ENCODE measurements at regions not wholly inside any gene's neighbourhood (a gene's known extent, or its start where the extent isn't known, plus 50 kb on each side); places are given as distances from the start of the nearest gene placed in this dataset.
A peak's percentile ranks its signal among the peaks of the same experiment; 100 is the strongest.

DNA sequence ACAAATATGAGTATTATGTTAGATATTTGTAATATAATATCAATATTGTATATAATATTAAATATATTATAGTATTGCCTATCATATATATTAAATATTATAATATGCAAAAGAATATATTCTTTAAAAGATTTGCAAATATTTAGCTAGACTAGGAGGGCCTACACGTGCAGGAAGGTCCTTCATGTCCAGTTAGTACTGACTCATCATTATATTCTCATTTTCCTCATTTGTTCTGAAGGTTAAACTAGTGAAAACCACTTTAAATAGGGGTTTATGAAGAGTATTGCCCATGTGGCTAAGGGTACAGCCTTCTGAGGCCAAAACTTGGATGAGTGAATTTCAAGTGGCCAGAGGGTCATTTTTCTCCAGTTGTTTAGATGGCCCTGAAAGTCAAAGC is 293.0 kb upstream of the VRK2 start:
- DNase-seq = no peak
- WGBS (ENCODE audit: low lambda C conversion rate) = 30% methylated on average over 1 of the region's 1 CpG
- POLR2A ChIA-PET = no interaction called here
- Histone ChIP-seq H3K4me2 (no peak overlapping the region), H3K27me3 (ENCODE audit: insufficient read depth) (no peaks in the 10 kb centered on the region), H3K4me1 (ENCODE audit: control insufficient read depth in 1 of 2, insufficient read depth in 2 of 2, low read depth in 1 of 2, low read length in 1 of 2) (no peaks in the 10 kb centered on the region), H3K4me3 (ENCODE audit: low read depth in 2 of 2, low read length in 1 of 2) (no peak overlapping the region), H3K9ac (no peak overlapping the region), H3K9me2 (no peaks in the 10 kb centered on the region), H3K9me3 (no peaks in the 10 kb centered on the region), H2AFZ (ENCODE audit: low read depth) (no peak overlapping the region), H3K36me3 (replicated peaks in 1 of 2; ENCODE audit: control insufficient read depth in 1 of 2, insufficient read depth in 2 of 2, low read length in 1 of 2) (no peaks in the 10 kb centered on the region), H3K27ac (ENCODE audit: low read depth in 2 of 2, low read length in 1 of 2) (no peak overlapping the region), H3K79me2 (ENCODE audit: insufficient read depth) (no peaks in the 10 kb centered on the region), H4K20me1 (ENCODE audit: insufficient read depth) (no peaks in the 10 kb centered on the region), H3F3A (replicated peaks; ENCODE audit: insufficient read depth) (no peaks in the 10 kb centered on the region)
- TF ChIP-seq RFX5 (IDR thresholded peaks at IDR 0.05; ENCODE audit: low read length) = no peak
- TF ChIP-seq MEF2A (IDR thresholded peaks at IDR 0.05; ENCODE audit: borderline replicate concordance, low read depth) = no peak
- CTCF ChIA-PET = no interaction called here

DNA sequence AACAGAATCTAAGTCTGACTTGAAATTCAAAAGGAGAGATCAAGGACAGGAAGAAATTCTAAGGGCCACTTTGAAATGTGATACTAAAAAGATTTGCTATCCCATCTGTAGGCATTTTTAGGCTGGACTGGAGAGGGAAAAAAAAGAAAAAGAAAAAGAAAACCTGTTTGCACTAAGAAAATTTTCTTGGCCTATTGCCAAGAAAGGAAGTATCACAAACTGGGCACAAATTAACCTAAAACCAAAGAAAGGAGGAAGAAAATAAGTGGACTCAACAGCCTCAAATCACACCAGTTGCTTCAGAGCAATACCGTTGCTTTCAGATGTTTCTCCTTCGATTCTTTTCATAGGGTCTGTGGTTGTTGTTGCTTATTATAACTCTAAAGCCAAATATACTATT is 287.9 kb upstream of the VRK2 start:
- H3K4me3 ChIP-seq (ENCODE audit: low read depth in 2 of 2, low read length in 1 of 2) = no peak overlapping the region
- no peak overlapping the region for H3K27ac ChIP-seq (ENCODE audit: low read depth in 2 of 2, low read length in 1 of 2)
- H3K79me2 ChIP-seq (ENCODE audit: insufficient read depth) = no peaks in the 10 kb centered on the region
- no peaks in the 10 kb centered on the region for H3K9me2 ChIP-seq
- no peaks in the 10 kb centered on the region for H4K20me1 ChIP-seq (ENCODE audit: insufficient read depth)
- no peaks in the 10 kb centered on the region for H3K36me3 ChIP-seq (replicated peaks in 1 of 2; ENCODE audit: control insufficient read depth in 1 of 2, insufficient read depth in 2 of 2, low read length in 1 of 2)
- no peaks in the 10 kb centered on the region for H3F3A ChIP-seq (replicated peaks; ENCODE audit: insufficient read depth)
- no peak overlapping the region for H2AFZ ChIP-seq (ENCODE audit: low read depth)
- H3K9ac ChIP-seq = no peak overlapping the region
- no peak for DNase-seq
- H3K9me3 ChIP-seq = no peaks in the 10 kb centered on the region
- POLR2A ChIA-PET = no interaction called here
- TF ChIP-seq ELF1 (IDR thresholded peaks at IDR 0.05) (no peak), NFIC (IDR thresholded peaks at IDR 0.05; ENCODE audit: borderline replicate concordance) (peak; percentile 23; the same call in 1 of the 2 replicates), EZH2phosphoT487 (IDR thresholded peaks at IDR 0.05; ENCODE audit: borderline replicate concordance, low read depth) (no peak)
- H3K4me2 ChIP-seq = no peak overlapping the region
- CTCF ChIA-PET = interaction anchor here (0.8 to 2.2 kb wide), 15 partner anchors 9 to 709 kb away, joined by 3 to 12 read pairs (median 4); no protein-coding TSS in a partner anchor
- H3K27me3 ChIP-seq (ENCODE audit: insufficient read depth) = no peaks in the 10 kb centered on the region
- WGBS (ENCODE audit: low lambda C conversion rate) = 56% methylated on average over 2 of the region's 2 CpGs
- H3K4me1 ChIP-seq (ENCODE audit: control insufficient read depth in 1 of 2, insufficient read depth in 2 of 2, low read depth in 1 of 2, low read length in 1 of 2) = peaks cover 0 to 2% of the 10 kb centered on the region in 2 experiments; a peak in 1 of 4 replicates

DNA sequence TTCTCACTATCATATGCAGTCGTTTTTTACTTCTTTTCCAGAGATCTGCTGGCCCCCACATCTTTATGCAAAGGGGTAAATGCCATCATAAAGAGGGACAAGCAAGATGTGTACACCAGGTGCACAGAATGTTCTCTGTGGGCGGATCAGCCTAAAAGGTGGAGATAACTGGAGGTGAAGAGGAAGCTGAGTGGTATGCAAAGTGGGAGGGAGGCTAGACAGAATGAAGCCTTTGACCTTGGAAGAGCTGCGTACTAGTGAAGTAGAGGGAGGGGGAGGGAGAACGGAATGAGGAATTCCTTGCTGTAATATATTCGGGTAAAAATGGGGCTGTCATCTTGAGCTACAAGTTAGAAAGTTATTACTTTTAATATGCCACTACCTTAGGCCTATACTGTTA is 287.5 kb upstream of the VRK2 start:
- TF ChIP-seq NRF1 (IDR thresholded peaks at IDR 0.05; ENCODE audit: low read depth, low read length) (no peak), SMC3 (IDR thresholded peaks at IDR 0.05; ENCODE audit: low read depth, low read length) (no peak), EP300 (IDR thresholded peaks at IDR 0.05; ENCODE audit: borderline replicate concordance in 1 of 2, low read depth in 1 of 2, low read length in 1 of 2) (no peak), EZH2phosphoT487 (IDR thresholded peaks at IDR 0.05; ENCODE audit: borderline replicate concordance, low read depth) (no peak), POLR2AphosphoS5 (IDR thresholded peaks at IDR 0.05; ENCODE audit: low read depth, low read length) (no peak), MEF2A (IDR thresholded peaks at IDR 0.05; ENCODE audit: borderline replicate concordance, low read depth) (no peak), FOXM1 (IDR thresholded peaks at IDR 0.05; ENCODE audit: low read depth) (no peak)
- TF ChIP-seq, protein P1, sequence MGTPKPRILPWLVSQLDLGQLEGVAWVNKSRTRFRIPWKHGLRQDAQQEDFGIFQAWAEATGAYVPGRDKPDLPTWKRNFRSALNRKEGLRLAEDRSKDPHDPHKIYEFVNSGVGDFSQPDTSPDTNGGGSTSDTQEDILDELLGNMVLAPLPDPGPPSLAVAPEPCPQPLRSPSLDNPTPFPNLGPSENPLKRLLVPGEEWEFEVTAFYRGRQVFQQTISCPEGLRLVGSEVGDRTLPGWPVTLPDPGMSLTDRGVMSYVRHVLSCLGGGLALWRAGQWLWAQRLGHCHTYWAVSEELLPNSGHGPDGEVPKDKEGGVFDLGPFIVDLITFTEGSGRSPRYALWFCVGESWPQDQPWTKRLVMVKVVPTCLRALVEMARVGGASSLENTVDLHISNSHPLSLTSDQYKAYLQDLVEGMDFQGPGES (IDR thresholded peaks at IDR 0.05; ENCODE audit: low read depth, low read length) = no peak
- TF ChIP-seq, protein P2, sequence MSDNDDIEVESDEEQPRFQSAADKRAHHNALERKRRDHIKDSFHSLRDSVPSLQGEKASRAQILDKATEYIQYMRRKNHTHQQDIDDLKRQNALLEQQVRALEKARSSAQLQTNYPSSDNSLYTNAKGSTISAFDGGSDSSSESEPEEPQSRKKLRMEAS (IDR thresholded peaks at IDR 0.05; ENCODE audit: low read depth) = no peak
- TF ChIP-seq, protein P3, sequence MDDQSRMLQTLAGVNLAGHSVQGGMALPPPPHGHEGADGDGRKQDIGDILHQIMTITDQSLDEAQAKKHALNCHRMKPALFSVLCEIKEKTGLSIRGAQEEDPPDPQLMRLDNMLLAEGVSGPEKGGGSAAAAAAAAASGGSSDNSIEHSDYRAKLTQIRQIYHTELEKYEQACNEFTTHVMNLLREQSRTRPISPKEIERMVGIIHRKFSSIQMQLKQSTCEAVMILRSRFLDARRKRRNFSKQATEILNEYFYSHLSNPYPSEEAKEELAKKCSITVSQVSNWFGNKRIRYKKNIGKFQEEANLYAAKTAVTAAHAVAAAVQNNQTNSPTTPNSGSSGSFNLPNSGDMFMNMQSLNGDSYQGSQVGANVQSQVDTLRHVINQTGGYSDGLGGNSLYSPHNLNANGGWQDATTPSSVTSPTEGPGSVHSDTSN (IDR thresholded peaks at IDR 0.05) = no peak
- TF ChIP-seq, protein P4, sequence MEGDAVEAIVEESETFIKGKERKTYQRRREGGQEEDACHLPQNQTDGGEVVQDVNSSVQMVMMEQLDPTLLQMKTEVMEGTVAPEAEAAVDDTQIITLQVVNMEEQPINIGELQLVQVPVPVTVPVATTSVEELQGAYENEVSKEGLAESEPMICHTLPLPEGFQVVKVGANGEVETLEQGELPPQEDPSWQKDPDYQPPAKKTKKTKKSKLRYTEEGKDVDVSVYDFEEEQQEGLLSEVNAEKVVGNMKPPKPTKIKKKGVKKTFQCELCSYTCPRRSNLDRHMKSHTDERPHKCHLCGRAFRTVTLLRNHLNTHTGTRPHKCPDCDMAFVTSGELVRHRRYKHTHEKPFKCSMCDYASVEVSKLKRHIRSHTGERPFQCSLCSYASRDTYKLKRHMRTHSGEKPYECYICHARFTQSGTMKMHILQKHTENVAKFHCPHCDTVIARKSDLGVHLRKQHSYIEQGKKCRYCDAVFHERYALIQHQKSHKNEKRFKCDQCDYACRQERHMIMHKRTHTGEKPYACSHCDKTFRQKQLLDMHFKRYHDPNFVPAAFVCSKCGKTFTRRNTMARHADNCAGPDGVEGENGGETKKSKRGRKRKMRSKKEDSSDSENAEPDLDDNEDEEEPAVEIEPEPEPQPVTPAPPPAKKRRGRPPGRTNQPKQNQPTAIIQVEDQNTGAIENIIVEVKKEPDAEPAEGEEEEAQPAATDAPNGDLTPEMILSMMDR (IDR thresholded peaks at IDR 0.05) = no peak
- Histone ChIP-seq H3K9ac (no peak overlapping the region), H3K9me3 (no peaks in the 10 kb centered on the region), H3K4me2 (no peak overlapping the region), H3K4me1 (ENCODE audit: control insufficient read depth in 1 of 2, insufficient read depth in 2 of 2, low read depth in 1 of 2, low read length in 1 of 2) (peaks cover 0 to 2% of the 10 kb centered on the region in 2 experiments; a peak in 1 of 4 replicates), H3K27me3 (ENCODE audit: insufficient read depth) (no peaks in the 10 kb centered on the region), H3K36me3 (replicated peaks in 1 of 2; ENCODE audit: control insufficient read depth in 1 of 2, insufficient read depth in 2 of 2, low read length in 1 of 2) (no peaks in the 10 kb centered on the region), H4K20me1 (ENCODE audit: insufficient read depth) (no peaks in the 10 kb centered on the region), H2AFZ (ENCODE audit: low read depth) (no peak overlapping the region), H3K27ac (ENCODE audit: low read depth in 2 of 2, low read length in 1 of 2) (no peak overlapping the region), H3F3A (replicated peaks; ENCODE audit: insufficient read depth) (no peaks in the 10 kb centered on the region), H3K4me3 (ENCODE audit: low read depth in 2 of 2, low read length in 1 of 2) (no peak overlapping the region), H3K79me2 (ENCODE audit: insufficient read depth) (no peaks in the 10 kb centered on the region), H3K9me2 (no peaks in the 10 kb centered on the region)
- 70% methylated on average over 5 of the region's 5 CpGs for WGBS (ENCODE audit: low lambda C conversion rate)
- no peak for DNase-seq
- ChIA-PET CTCF (interaction anchor here (0.6 to 2.2 kb wide), 35 partner anchors 8 to 1012 kb away, joined by 3 to 12 read pairs (median 4); no protein-coding TSS in a partner anchor), POLR2A (no interaction called here)
